ENCODE measurements at regions not wholly inside any gene's neighbourhood (a gene's known extent, or its start where the extent isn't known, plus 50 kb on each side); places are given as distances from the start of the nearest gene placed in this dataset.

GRCh38 chr14:84162633-84163032 lies 1367.3 kb upstream of the FLRT2 start:
- DNase-seq (ENCODE audit: low spot score), result no peak
- TF ChIP-seq CTCF (IDR thresholded peaks at IDR 0.05; ENCODE audit: borderline replicate concordance, control extremely low read depth, extremely low read depth, insufficient read depth, missing control alignments), result no peak
- in situ Hi-C loops (cut with MboI; ENCODE audit: low sequenced_read_pairs, unreplicated experiment), result no loop called here

- TF ChIP-seq CTCF (IDR thresholded peaks at IDR 0.05; ENCODE audit: borderline replicate concordance, control extremely low read depth, extremely low read depth, insufficient read depth, missing control alignments), result no peak
- in situ Hi-C loops (cut with MboI; ENCODE audit: low sequenced_read_pairs, unreplicated experiment), result no loop called here
- no peak for DNase-seq (ENCODE audit: low spot score)
Measured at GRCh38 chr14:84167026-84167425, 1362.9 kb upstream of the FLRT2 start.

GRCh38 chr14:84180336-84180735 lies 1349.6 kb upstream of the FLRT2 start:
- in situ Hi-C loops (cut with MboI; ENCODE audit: low sequenced_read_pairs, unreplicated experiment), result no loop called here
- TF ChIP-seq CTCF (IDR thresholded peaks at IDR 0.05; ENCODE audit: borderline replicate concordance, control extremely low read depth, extremely low read depth, insufficient read depth, missing control alignments), result no peak
- DNase-seq (ENCODE audit: low spot score), result no peak

- in situ Hi-C loops (cut with MboI; ENCODE audit: low sequenced_read_pairs, unreplicated experiment), result no loop called here
- no peak for TF ChIP-seq CTCF (IDR thresholded peaks at IDR 0.05; ENCODE audit: borderline replicate concordance, control extremely low read depth, extremely low read depth, insufficient read depth, missing control alignments)
- no peak for DNase-seq (ENCODE audit: low spot score)
Measured at GRCh38 chr14:84181072-84181471, 1348.9 kb upstream of the FLRT2 start.

- in situ Hi-C loops (cut with MboI; ENCODE audit: low sequenced_read_pairs, unreplicated experiment), result no loop called here
- TF ChIP-seq CTCF (IDR thresholded peaks at IDR 0.05; ENCODE audit: borderline replicate concordance, control extremely low read depth, extremely low read depth, insufficient read depth, missing control alignments), result no peak
- DNase-seq (ENCODE audit: low spot score), result no peak
Measured at GRCh38 chr14:84195514-84195913, 1334.4 kb upstream of the FLRT2 start.

- in situ Hi-C loops (cut with MboI; ENCODE audit: low sequenced_read_pairs, unreplicated experiment), result no loop called here
- DNase-seq (ENCODE audit: low spot score), result no peak
- no peak for TF ChIP-seq CTCF (IDR thresholded peaks at IDR 0.05; ENCODE audit: borderline replicate concordance, control extremely low read depth, extremely low read depth, insufficient read depth, missing control alignments)
Measured at GRCh38 chr14:84197704-84198103, 1332.2 kb upstream of the FLRT2 start.

GRCh38 chr14:84202486-84202885 lies 1327.5 kb upstream of the FLRT2 start:
- TF ChIP-seq CTCF (IDR thresholded peaks at IDR 0.05; ENCODE audit: borderline replicate concordance, control extremely low read depth, extremely low read depth, insufficient read depth, missing control alignments), result no peak

More at GRCh38 chr14:84202486-84202885, 1327.5 kb upstream of the FLRT2 start:
- in situ Hi-C loops (cut with MboI; ENCODE audit: low sequenced_read_pairs, unreplicated experiment), result no loop called here
- no peak for DNase-seq (ENCODE audit: low spot score)

Measured in GM13976 (cell line).